Colonic mucosa (tissue), 4 donors: ENCODE measurements at regions not wholly inside any gene's neighbourhood (a gene's known extent, or its start where the extent isn't known, plus 50 kb on each side); places are given as distances from the start of the nearest gene placed in this dataset.

Experiments
- DNase-seq: peaks from one replicate; pipeline ENCODE4 v3.0.0-alpha.2; 2020
- H3K27ac ChIP-seq: fragments of 200-600 bp; one replicate; pipeline ENCODE4 v1.8.0; 2021
- H3K27me3 ChIP-seq: fragments of 200-600 bp; one replicate; pipeline ENCODE4 v1.8.0; 2021
- H3K36me3 ChIP-seq: fragments of 200-600 bp; one replicate; pipeline ENCODE4 v1.8.0; 2021
- H3K4me1 ChIP-seq: fragments of 200-600 bp; one replicate; pipeline ENCODE4 v1.8.0; 2021; ENCODE audit warnings: mild to moderate bottlenecking
- H3K4me3 ChIP-seq: fragments of 200-600 bp; one replicate; pipeline ENCODE4 v1.8.0; 2021
- H3K9ac ChIP-seq, 2 donors: one replicate each; pipeline ENCODE4 v1.7.0; 2013; ENCODE audit warnings: control low read depth in 2 of 2, low read depth in 2 of 2, low read length in 2 of 2
- H3K9me3 ChIP-seq: fragments of 200-600 bp; one replicate; pipeline ENCODE4 v1.8.0; 2021
- intact Hi-C: fragments of 100-400 bp; cut with DNase I; formaldehyde crosslinking; loops from one replicate; pipeline ENCODE4 v1.14.1; 2022
- TF ChIP-seq, protein P1 (sequence below): fragments of 200-600 bp; IDR thresholded peaks from one replicate; pipeline ENCODE4 v1.8.0; 2022; ENCODE audit warnings: antibody characterized with exemption, mild to moderate bottlenecking
- donor health status: healthy.
- donor health status: DM: no; HTN: no; CAD: no.
- donor health status: DM: no; HTN: no; CAD: no.

DNA sequence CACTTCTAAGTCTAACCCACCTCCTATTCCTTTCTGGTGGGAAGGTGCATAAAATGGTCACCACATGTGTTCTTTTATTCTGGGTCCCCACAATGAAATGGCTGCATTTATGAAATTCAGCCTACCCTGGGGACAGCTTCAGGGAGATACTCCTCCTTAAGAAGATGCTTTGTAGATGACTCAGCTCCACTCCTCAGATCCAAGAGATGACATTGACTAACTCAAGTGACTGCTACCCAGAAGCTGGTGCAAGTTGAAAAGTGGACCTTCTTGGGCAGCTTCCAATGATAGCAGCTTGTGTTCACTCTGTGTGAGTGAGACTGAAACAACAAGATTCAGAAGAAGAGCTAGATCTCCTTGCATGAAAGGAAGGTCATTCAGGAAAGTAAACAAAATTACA lies 113.4 kb downstream of the SCP2D1 start:
- no peak overlapping the region for H3K27ac ChIP-seq
- H3K9me3 ChIP-seq, result no peaks in the 10 kb centered on the region
- no peaks in the 10 kb centered on the region for H3K27me3 ChIP-seq
- TF ChIP-seq, protein P1, sequence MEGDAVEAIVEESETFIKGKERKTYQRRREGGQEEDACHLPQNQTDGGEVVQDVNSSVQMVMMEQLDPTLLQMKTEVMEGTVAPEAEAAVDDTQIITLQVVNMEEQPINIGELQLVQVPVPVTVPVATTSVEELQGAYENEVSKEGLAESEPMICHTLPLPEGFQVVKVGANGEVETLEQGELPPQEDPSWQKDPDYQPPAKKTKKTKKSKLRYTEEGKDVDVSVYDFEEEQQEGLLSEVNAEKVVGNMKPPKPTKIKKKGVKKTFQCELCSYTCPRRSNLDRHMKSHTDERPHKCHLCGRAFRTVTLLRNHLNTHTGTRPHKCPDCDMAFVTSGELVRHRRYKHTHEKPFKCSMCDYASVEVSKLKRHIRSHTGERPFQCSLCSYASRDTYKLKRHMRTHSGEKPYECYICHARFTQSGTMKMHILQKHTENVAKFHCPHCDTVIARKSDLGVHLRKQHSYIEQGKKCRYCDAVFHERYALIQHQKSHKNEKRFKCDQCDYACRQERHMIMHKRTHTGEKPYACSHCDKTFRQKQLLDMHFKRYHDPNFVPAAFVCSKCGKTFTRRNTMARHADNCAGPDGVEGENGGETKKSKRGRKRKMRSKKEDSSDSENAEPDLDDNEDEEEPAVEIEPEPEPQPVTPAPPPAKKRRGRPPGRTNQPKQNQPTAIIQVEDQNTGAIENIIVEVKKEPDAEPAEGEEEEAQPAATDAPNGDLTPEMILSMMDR, result no peak
- no peak overlapping the region for H3K4me3 ChIP-seq
- intact Hi-C loops, result no loop called here
- no peaks in the 10 kb centered on the region for H3K36me3 ChIP-seq
- no peak overlapping the region for H3K9ac ChIP-seq
- DNase-seq, result no peak
- no peaks in the 10 kb centered on the region for H3K4me1 ChIP-seq

- TF ChIP-seq, protein P1, result no peak
- no peaks in the 10 kb centered on the region for H3K27me3 ChIP-seq
- H3K9me3 ChIP-seq, result no peaks in the 10 kb centered on the region
- no peak overlapping the region for H3K27ac ChIP-seq
- H3K4me3 ChIP-seq, result no peak overlapping the region
- H3K36me3 ChIP-seq, result no peaks in the 10 kb centered on the region
- H3K9ac ChIP-seq, result no peak overlapping the region
- no peak for DNase-seq
- H3K4me1 ChIP-seq, result no peaks in the 10 kb centered on the region
- intact Hi-C loops, result no loop called here
Observed at GRCh38 chr20:18928626-18929025, 115.0 kb downstream of the SCP2D1 start.

GRCh38 chr20:18929800-18930199 lies 116.2 kb downstream of the SCP2D1 start:
- H3K36me3 ChIP-seq, result no peaks in the 10 kb centered on the region
- H3K9ac ChIP-seq, result no peak overlapping the region
- no peaks in the 10 kb centered on the region for H3K27me3 ChIP-seq
- H3K4me1 ChIP-seq, result no peaks in the 10 kb centered on the region
- H3K4me3 ChIP-seq, result no peak overlapping the region
- no peak overlapping the region for H3K27ac ChIP-seq
- no peak for DNase-seq
- H3K9me3 ChIP-seq, result no peaks in the 10 kb centered on the region
- TF ChIP-seq, protein P1, result no peak
- intact Hi-C loops, result no loop called here

GRCh38 chr20:18943542-18943941 lies 130.0 kb downstream of the SCP2D1 start:
- DNase-seq, result no peak
- Histone ChIP-seq H3K4me1 (no peaks in the 10 kb centered on the region), H3K9ac (no peak overlapping the region), H3K27me3 (no peaks in the 10 kb centered on the region), H3K36me3 (no peaks in the 10 kb centered on the region), H3K4me3 (no peak overlapping the region), H3K9me3 (no peaks in the 10 kb centered on the region), H3K27ac (no peak overlapping the region)
- intact Hi-C loops, result no loop called here
- TF ChIP-seq, protein P1, result no peak

- no peak overlapping the region for H3K9ac ChIP-seq
- no peaks in the 10 kb centered on the region for H3K27me3 ChIP-seq
- H3K4me1 ChIP-seq, result no peaks in the 10 kb centered on the region
- no peaks in the 10 kb centered on the region for H3K36me3 ChIP-seq
- H3K9me3 ChIP-seq, result no peaks in the 10 kb centered on the region
- DNase-seq, result no peak
- no peak overlapping the region for H3K27ac ChIP-seq
- intact Hi-C loops, result no loop called here
- TF ChIP-seq, protein P1, result no peak
- no peak overlapping the region for H3K4me3 ChIP-seq
Observed at GRCh38 chr20:18956890-18957289, 143.3 kb downstream of the SCP2D1 start.

- no peak overlapping the region for H3K27ac ChIP-seq
- no peak overlapping the region for H3K9ac ChIP-seq
- H3K27me3 ChIP-seq, result no peaks in the 10 kb centered on the region
- no peaks in the 10 kb centered on the region for H3K4me1 ChIP-seq
- no peak overlapping the region for H3K4me3 ChIP-seq
- H3K9me3 ChIP-seq, result no peaks in the 10 kb centered on the region
- no peak for DNase-seq
- TF ChIP-seq, protein P1, result no peak
- H3K36me3 ChIP-seq, result no peaks in the 10 kb centered on the region
- intact Hi-C loops, result no loop called here
Observed at GRCh38 chr20:18957328-18957727, 143.7 kb downstream of the SCP2D1 start.
